ENCODE measurements at regions not wholly inside any gene's neighbourhood (a gene's known extent, or its start where the extent isn't known, plus 50 kb on each side); places are given as distances from the start of the nearest gene placed in this dataset.

DNA sequence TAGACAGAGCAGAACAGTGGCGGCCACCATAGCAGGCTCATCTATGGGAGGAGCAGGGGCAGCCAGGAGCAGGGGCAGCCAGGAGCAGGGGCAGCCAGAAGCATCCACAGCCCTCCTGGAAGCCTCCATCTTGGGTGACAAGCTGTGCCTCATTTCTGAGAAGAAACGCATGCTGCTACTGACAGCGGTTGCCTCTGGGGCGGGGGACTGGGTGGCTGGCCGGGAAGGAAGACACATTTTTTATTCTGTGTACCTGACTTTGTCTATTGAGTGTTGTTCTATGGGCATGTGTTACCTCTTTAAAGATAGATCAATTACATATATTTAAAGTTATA is 71.5 kb upstream of the KLF13 start:
- TF ChIP-seq, protein P1, sequence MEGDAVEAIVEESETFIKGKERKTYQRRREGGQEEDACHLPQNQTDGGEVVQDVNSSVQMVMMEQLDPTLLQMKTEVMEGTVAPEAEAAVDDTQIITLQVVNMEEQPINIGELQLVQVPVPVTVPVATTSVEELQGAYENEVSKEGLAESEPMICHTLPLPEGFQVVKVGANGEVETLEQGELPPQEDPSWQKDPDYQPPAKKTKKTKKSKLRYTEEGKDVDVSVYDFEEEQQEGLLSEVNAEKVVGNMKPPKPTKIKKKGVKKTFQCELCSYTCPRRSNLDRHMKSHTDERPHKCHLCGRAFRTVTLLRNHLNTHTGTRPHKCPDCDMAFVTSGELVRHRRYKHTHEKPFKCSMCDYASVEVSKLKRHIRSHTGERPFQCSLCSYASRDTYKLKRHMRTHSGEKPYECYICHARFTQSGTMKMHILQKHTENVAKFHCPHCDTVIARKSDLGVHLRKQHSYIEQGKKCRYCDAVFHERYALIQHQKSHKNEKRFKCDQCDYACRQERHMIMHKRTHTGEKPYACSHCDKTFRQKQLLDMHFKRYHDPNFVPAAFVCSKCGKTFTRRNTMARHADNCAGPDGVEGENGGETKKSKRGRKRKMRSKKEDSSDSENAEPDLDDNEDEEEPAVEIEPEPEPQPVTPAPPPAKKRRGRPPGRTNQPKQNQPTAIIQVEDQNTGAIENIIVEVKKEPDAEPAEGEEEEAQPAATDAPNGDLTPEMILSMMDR (IDR thresholded peaks at IDR 0.05; ENCODE audit: low read length), result no peak
- TF ChIP-seq EZH2 (optimal IDR thresholded peaks at IDR 0.05; ENCODE audit: low read depth, low read length) (no peak), EZH2phosphoT487 (IDR thresholded peaks at IDR 0.05; ENCODE audit: low read length) (no peak)

Data from MM.1S (cell line).